Cerebellar nuclear complex (tissue), 1 donor: ENCODE measurements at regions not wholly inside any gene's neighbourhood (a gene's known extent, or its start where the extent isn't known, plus 50 kb on each side); places are given as distances from the start of the nearest gene placed in this dataset.

Source experiments
- DNase-seq, 2 experiments: peaks; one replicate each; lab custom pipeline; 2025; lab: John Stamatoyannopoulos, UW

- DNase-seq: no peak
Measured at GRCh38 chr2:149743842-149744448, 156.4 kb upstream of the MMADHC start.

GRCh38 chr2:149741646-149742045 lies 154.1 kb upstream of the MMADHC start:
- no peak for DNase-seq

GRCh38 chr2:149740490-149740889 lies 152.9 kb upstream of the MMADHC start:
- no peak for DNase-seq

- no peak for DNase-seq
Measured at GRCh38 chr2:149739883-149740265, 152.3 kb upstream of the MMADHC start.

- DNase-seq: no peak
Measured at GRCh38 chr2:149739171-149739882, 151.8 kb upstream of the MMADHC start.

- DNase-seq: no peak
Measured at GRCh38 chr2:149738767-149739166, 151.2 kb upstream of the MMADHC start.

GRCh38 chr2:149737896-149738295 lies 150.3 kb upstream of the MMADHC start:
- no peak for DNase-seq

GRCh38 chr2:149735237-149735958 lies 147.8 kb upstream of the MMADHC start:
- DNase-seq: no peak

- no peak for DNase-seq
Measured at GRCh38 chr2:149733936-149734685, 146.5 kb upstream of the MMADHC start.

- DNase-seq: no peak
Measured at GRCh38 chr2:149732730-149733290, 145.2 kb upstream of the MMADHC start.

- no peak for DNase-seq
Measured at GRCh38 chr2:149732001-149732685, 144.6 kb upstream of the MMADHC start.

GRCh38 chr2:149731079-149731478 lies 143.5 kb upstream of the MMADHC start:
- no peak for DNase-seq

- no peak for DNase-seq
Measured at GRCh38 chr2:149729586-149729985, 142.0 kb upstream of the MMADHC start.

- DNase-seq: no peak
Measured at GRCh38 chr2:149727927-149728326, 140.4 kb upstream of the MMADHC start.

- DNase-seq: no peak
Measured at GRCh38 chr2:149725234-149725633, 137.7 kb upstream of the MMADHC start.

- no peak for DNase-seq
Measured at GRCh38 chr2:149724091-149724490, 136.5 kb upstream of the MMADHC start.

GRCh38 chr2:149720615-149721014 lies 133.0 kb upstream of the MMADHC start:
- no peak for DNase-seq

GRCh38 chr2:149719695-149720094 lies 132.1 kb upstream of the MMADHC start:
- no peak for DNase-seq

- no peak for DNase-seq
Measured at GRCh38 chr2:149716687-149717086, 129.1 kb upstream of the MMADHC start.

GRCh38 chr2:149715894-149716293 lies 128.3 kb upstream of the MMADHC start:
- no peak for DNase-seq

- no peak for DNase-seq
Measured at GRCh38 chr2:149715005-149715592, 127.5 kb upstream of the MMADHC start.
